ENCODE measurements at regions not wholly inside any gene's neighbourhood (a gene's known extent, or its start where the extent isn't known, plus 50 kb on each side); places are given as distances from the start of the nearest gene placed in this dataset.
A peak's percentile ranks its signal among the peaks of the same experiment; 100 is the strongest.

GRCh38 chr15:70269311-70269911 lies 171.7 kb upstream of the TLE3 start:
- Histone ChIP-seq H3K36me3 (no peaks in the 10 kb centered on the region), H3K27me3 (ENCODE audit: low read depth) (no peaks in the 10 kb centered on the region), H3K9me3 (replicated peaks) (no peaks in the 10 kb centered on the region), H3K4me3 (no peak overlapping the region), H3K27ac (replicated peaks) (peak overlapping the region; percentile 64), H3K4me1 (peaks cover 66% of the 10 kb centered on the region)
- intact Hi-C loops (cut with micrococcal nuclease): no loop called here
- TF ChIP-seq CTCF (IDR thresholded peaks at IDR 0.05; ENCODE audit: borderline replicate concordance): no peak
- DNase-seq: no peak

- Histone ChIP-seq H3K4me3 (no peak overlapping the region), H3K27me3 (ENCODE audit: low read depth) (no peaks in the 10 kb centered on the region), H3K36me3 (no peaks in the 10 kb centered on the region), H3K4me1 (peaks cover 72% of the 10 kb centered on the region), H3K27ac (replicated peaks) (no peak overlapping the region), H3K9me3 (replicated peaks) (no peaks in the 10 kb centered on the region)
- no peak for DNase-seq
- intact Hi-C loops (cut with micrococcal nuclease): no loop called here
- TF ChIP-seq CTCF (IDR thresholded peaks at IDR 0.05; ENCODE audit: borderline replicate concordance): no peak
Measured at GRCh38 chr15:70268698-70269251, 171.1 kb upstream of the TLE3 start.

GRCh38 chr15:70267879-70268278 lies 170.2 kb upstream of the TLE3 start:
- H3K4me3 ChIP-seq: no peak overlapping the region
- H3K36me3 ChIP-seq: no peaks in the 10 kb centered on the region
- no peak overlapping the region for H3K27ac ChIP-seq (replicated peaks)
- no peaks in the 10 kb centered on the region for H3K27me3 ChIP-seq (ENCODE audit: low read depth)
- intact Hi-C loops (cut with micrococcal nuclease): no loop called here
- H3K9me3 ChIP-seq (replicated peaks): no peaks in the 10 kb centered on the region
- H3K4me1 ChIP-seq: peaks cover 81% of the 10 kb centered on the region
- no peak for TF ChIP-seq CTCF (IDR thresholded peaks at IDR 0.05; ENCODE audit: borderline replicate concordance)
- no peak for DNase-seq

- intact Hi-C loops (cut with micrococcal nuclease): no loop called here
- Histone ChIP-seq H3K4me3 (no peak overlapping the region), H3K36me3 (no peaks in the 10 kb centered on the region), H3K4me1 (peaks cover 85% of the 10 kb centered on the region), H3K27me3 (ENCODE audit: low read depth) (no peaks in the 10 kb centered on the region), H3K9me3 (replicated peaks) (no peaks in the 10 kb centered on the region), H3K27ac (replicated peaks) (no peak overlapping the region)
- no peak for DNase-seq
- no peak for TF ChIP-seq CTCF (IDR thresholded peaks at IDR 0.05; ENCODE audit: borderline replicate concordance)
Measured at GRCh38 chr15:70267306-70267705, 169.6 kb upstream of the TLE3 start.

GRCh38 chr15:70266412-70267121 lies 168.8 kb upstream of the TLE3 start:
- no peak for TF ChIP-seq CTCF (IDR thresholded peaks at IDR 0.05; ENCODE audit: borderline replicate concordance)
- H3K36me3 ChIP-seq: no peaks in the 10 kb centered on the region
- no peak overlapping the region for H3K27ac ChIP-seq (replicated peaks)
- intact Hi-C loops (cut with micrococcal nuclease): no loop called here
- peak; percentile 79 for DNase-seq
- peaks cover 81% of the 10 kb centered on the region for H3K4me1 ChIP-seq
- no peak overlapping the region for H3K4me3 ChIP-seq
- H3K27me3 ChIP-seq (ENCODE audit: low read depth): peaks cover 3% of the 10 kb centered on the region
- no peaks in the 10 kb centered on the region for H3K9me3 ChIP-seq (replicated peaks)

Data from left ventricle myocardium inferior (tissue), 1 donor.